ENCODE measurements at regions not wholly inside any gene's neighbourhood (a gene's known extent, or its start where the extent isn't known, plus 50 kb on each side); places are given as distances from the start of the nearest gene placed in this dataset.

- TF ChIP-seq NFAT5 (CRISPR knock-in tag; IDR thresholded peaks at IDR 0.05) (no peak), SRF (IDR thresholded peaks at IDR 0.05; ENCODE audit: low read depth, low read length) (no peak), JARID2 (CRISPR knock-in tag; IDR thresholded peaks at IDR 0.05; ENCODE audit: insufficient replicate concordance) (no peak), NR2F6 (IDR thresholded peaks at IDR 0.05) (no peak), NR2F6 (CRISPR knock-in tag; IDR thresholded peaks at IDR 0.05) (no peak), IRX3 (CRISPR knock-in tag; IDR thresholded peaks at IDR 0.05; ENCODE audit: borderline replicate concordance, low read depth) (no peak), TFDP2 (CRISPR knock-in tag; IDR thresholded peaks at IDR 0.05) (no peak), ZNF580 (CRISPR knock-in tag; IDR thresholded peaks at IDR 0.05; ENCODE audit: borderline replicate concordance, low read depth) (no peak)
Measured at GRCh38 chr6:121858986-121859385, 423.5 kb downstream of the GJA1 start (continued).
